ENCODE measurements at regions not wholly inside any gene's neighbourhood (a gene's known extent, or its start where the extent isn't known, plus 50 kb on each side); places are given as distances from the start of the nearest gene placed in this dataset.

DNA sequence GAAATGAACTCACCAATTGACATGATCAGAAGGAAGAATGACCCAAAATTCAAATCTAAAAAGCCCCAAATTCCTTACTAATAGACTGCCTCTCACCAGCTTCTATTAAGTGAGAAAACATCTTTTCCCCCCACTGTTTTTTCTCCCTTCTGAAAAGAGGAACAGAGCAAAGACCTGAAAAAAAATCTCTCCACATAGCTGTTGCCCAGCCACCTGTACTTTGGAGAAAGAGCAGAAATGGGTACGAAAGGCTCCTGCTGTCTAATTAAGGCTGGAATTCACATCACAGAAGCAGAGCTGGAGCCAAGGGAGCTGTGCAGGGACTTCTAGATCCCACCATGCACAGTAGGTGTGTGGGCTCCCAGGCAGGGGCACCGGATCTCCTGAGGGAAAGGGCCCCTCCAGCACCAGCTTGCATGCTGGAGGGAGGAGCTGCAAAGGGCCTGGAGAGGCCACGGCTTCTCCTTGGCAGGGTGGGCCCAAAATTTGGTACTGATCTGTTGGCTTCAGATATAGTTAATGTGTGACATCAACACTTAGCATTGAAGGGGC lies 73.2 kb upstream of the DUSP22 start:
- TF ChIP-seq, protein P1, sequence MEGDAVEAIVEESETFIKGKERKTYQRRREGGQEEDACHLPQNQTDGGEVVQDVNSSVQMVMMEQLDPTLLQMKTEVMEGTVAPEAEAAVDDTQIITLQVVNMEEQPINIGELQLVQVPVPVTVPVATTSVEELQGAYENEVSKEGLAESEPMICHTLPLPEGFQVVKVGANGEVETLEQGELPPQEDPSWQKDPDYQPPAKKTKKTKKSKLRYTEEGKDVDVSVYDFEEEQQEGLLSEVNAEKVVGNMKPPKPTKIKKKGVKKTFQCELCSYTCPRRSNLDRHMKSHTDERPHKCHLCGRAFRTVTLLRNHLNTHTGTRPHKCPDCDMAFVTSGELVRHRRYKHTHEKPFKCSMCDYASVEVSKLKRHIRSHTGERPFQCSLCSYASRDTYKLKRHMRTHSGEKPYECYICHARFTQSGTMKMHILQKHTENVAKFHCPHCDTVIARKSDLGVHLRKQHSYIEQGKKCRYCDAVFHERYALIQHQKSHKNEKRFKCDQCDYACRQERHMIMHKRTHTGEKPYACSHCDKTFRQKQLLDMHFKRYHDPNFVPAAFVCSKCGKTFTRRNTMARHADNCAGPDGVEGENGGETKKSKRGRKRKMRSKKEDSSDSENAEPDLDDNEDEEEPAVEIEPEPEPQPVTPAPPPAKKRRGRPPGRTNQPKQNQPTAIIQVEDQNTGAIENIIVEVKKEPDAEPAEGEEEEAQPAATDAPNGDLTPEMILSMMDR (IDR thresholded peaks at IDR 0.05), result no peak
- no peak for TF ChIP-seq POLR2A (IDR thresholded peaks at IDR 0.05)

Data from lower leg skin (tissue), 3 donors.